ENCODE measurements at regions not wholly inside any gene's neighbourhood (a gene's known extent, or its start where the extent isn't known, plus 50 kb on each side); places are given as distances from the start of the nearest gene placed in this dataset.

DNA sequence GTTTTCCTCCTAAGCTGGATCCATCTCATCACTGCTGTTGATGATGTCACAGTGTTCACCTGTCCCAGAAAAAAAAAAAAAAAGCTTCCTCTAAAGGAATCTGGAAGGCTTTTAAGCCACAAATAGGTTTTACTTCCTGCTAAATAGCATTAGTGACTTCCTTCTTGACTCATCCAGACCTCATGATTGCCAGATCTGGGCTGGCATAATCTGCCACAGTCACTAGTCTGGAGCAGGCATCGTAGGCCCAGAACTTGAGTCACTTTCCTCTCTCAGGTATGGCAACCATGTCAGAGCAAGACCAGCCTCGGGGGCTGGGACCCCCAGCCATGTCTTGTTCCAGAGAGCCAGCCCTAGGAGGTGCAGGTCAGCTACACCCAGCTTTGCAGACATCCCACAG, 266.5 kb upstream of the CADM2 start:
- TF ChIP-seq CTCF (IDR thresholded peaks at IDR 0.05) (no peak), EP300 (IDR thresholded peaks at IDR 0.05) (no peak), POLR2A (IDR thresholded peaks at IDR 0.05) (no peak)

All from stomach (tissue), 4 donors.